GM21723 (cell line): ENCODE measurements at regions not wholly inside any gene's neighbourhood (a gene's known extent, or its start where the extent isn't known, plus 50 kb on each side); places are given as distances from the start of the nearest gene placed in this dataset.

Experiments used
- ATAC-seq: cut with Tn5 transposase; IDR thresholded peaks from one replicate; pipeline ENCODE4 v1.9.1; 2021; ENCODE audit warnings: mild to moderate bottlenecking, moderate library complexity; ENCODE audit not compliant: unreplicated experiment

- no peak for ATAC-seq
Measured at GRCh38 chr1:234748066-234748465, 138.1 kb upstream of the IRF2BP2 start.

- ATAC-seq: no peak
Measured at GRCh38 chr1:234746798-234747196, 136.8 kb upstream of the IRF2BP2 start.

- ATAC-seq: no peak
Measured at GRCh38 chr1:234745844-234746797, 136.1 kb upstream of the IRF2BP2 start.

GRCh38 chr1:234745276-234745675, 135.3 kb upstream of the IRF2BP2 start:
- no peak for ATAC-seq

- no peak for ATAC-seq
Measured at GRCh38 chr1:234743791-234744611, 134.0 kb upstream of the IRF2BP2 start.

- ATAC-seq: no peak
Measured at GRCh38 chr1:234742622-234743021, 132.6 kb upstream of the IRF2BP2 start.

- ATAC-seq: no peak
Measured at GRCh38 chr1:234737967-234738314, 128.0 kb upstream of the IRF2BP2 start.

GRCh38 chr1:234735916-234736315, 125.9 kb upstream of the IRF2BP2 start:
- no peak for ATAC-seq

GRCh38 chr1:234735476-234735875, 125.5 kb upstream of the IRF2BP2 start:
- no peak for ATAC-seq

- no peak for ATAC-seq
Measured at GRCh38 chr1:234734869-234735268, 124.9 kb upstream of the IRF2BP2 start.

GRCh38 chr1:234734412-234734835, 124.4 kb upstream of the IRF2BP2 start:
- no peak for ATAC-seq

GRCh38 chr1:234733427-234733826, 123.4 kb upstream of the IRF2BP2 start:
- no peak for ATAC-seq

GRCh38 chr1:234732671-234733390, 122.9 kb upstream of the IRF2BP2 start:
- ATAC-seq: no peak

- no peak for ATAC-seq
Measured at GRCh38 chr1:234732260-234732659, 122.3 kb upstream of the IRF2BP2 start.

GRCh38 chr1:234731569-234732085, 121.6 kb upstream of the IRF2BP2 start:
- ATAC-seq: no peak

GRCh38 chr1:234730770-234731568, 121.0 kb upstream of the IRF2BP2 start:
- ATAC-seq: peak; percentile 53

GRCh38 chr1:234730475-234730769, 120.4 kb upstream of the IRF2BP2 start:
- ATAC-seq: peak; percentile 4

- ATAC-seq: no peak
Measured at GRCh38 chr1:234729561-234730474, 119.8 kb upstream of the IRF2BP2 start.

GRCh38 chr1:234728740-234729139, 118.8 kb upstream of the IRF2BP2 start:
- ATAC-seq: no peak
